ENCODE measurements at regions not wholly inside any gene's neighbourhood (a gene's known extent, or its start where the extent isn't known, plus 50 kb on each side); places are given as distances from the start of the nearest gene placed in this dataset.

- no peak for TF ChIP-seq CTCF (conservative IDR thresholded peaks at IDR 0.05 in 1 of 2, IDR thresholded peaks at IDR 0.05 in 1 of 2; ENCODE audit: extremely low read depth in 1 of 2, insufficient read depth in 1 of 2, low read depth in 1 of 2, low read length in 2 of 2)
- no peak for TF ChIP-seq EZH2 (IDR thresholded peaks at IDR 0.05; ENCODE audit: borderline replicate concordance, low read length)
These were observed 565.4 kb downstream of the TLR4 start for GRCh38 chr9:118269623-118270022.
